Activated CD8-positive, alpha-beta T cell treated with anti-CD3 and anti-CD28 coated beads for 36 hours (primary cell): ENCODE measurements at regions not wholly inside any gene's neighbourhood (a gene's known extent, or its start where the extent isn't known, plus 50 kb on each side); places are given as distances from the start of the nearest gene placed in this dataset.

Experiments used
- ATAC-seq: fragments of 200-7000 bp; cut with Tn5 transposase; one replicate; pipeline ENCODE4 v1.10.0; 2021; ENCODE audit warnings: mild to moderate bottlenecking, moderate library complexity
- CTCF ChIA-PET: fragments of 350-600 bp; sonication (Branson Sonifier 250); formaldehyde crosslinking; loops from one replicate; lab custom pipeline; 2021; ENCODE audit warnings: antibody characterized with exemption; lab: Charles Lee
- POLR2A ChIA-PET: fragments of 350-600 bp; sonication (Branson Sonifier 250); formaldehyde crosslinking; loops from one replicate; lab custom pipeline; 2021; ENCODE audit warnings: antibody characterized with exemption; lab: Charles Lee
- DNase-seq: peaks from one replicate; pipeline ENCODE4 v3.0.0-alpha.2; 2020
- H3K27ac Mint-ChIP-seq: one replicate; pipeline ENCODE4 v1.8.0; 2021; ENCODE audit warnings: mild to moderate bottlenecking, mixed read lengths
- H3K27me3 Mint-ChIP-seq: one replicate; pipeline ENCODE4 v1.8.0; 2021; ENCODE audit warnings: mixed read lengths
- H3K36me3 Mint-ChIP-seq: one replicate; pipeline ENCODE4 v1.8.0; 2021; ENCODE audit warnings: low read depth, mixed read lengths
- H3K4me1 Mint-ChIP-seq: one replicate; pipeline ENCODE4 v1.8.0; 2021; ENCODE audit warnings: low read depth, mixed read lengths
- H3K4me3 Mint-ChIP-seq: one replicate; pipeline ENCODE4 v1.8.0; 2021; ENCODE audit warnings: mild to moderate bottlenecking, moderate library complexity, mixed read lengths
- H3K9me3 Mint-ChIP-seq: one replicate; pipeline ENCODE4 v1.8.0; 2021; ENCODE audit warnings: mixed read lengths
- CTCF ChIP-seq: fragments of 200-600 bp; IDR thresholded peaks from one replicate; pipeline ENCODE4 v1.8.0; 2022; ENCODE audit warnings: antibody characterized with exemption, mild to moderate bottlenecking
- intact Hi-C: fragments of 100-400 bp; cut with micrococcal nuclease; formaldehyde crosslinking; loops from one replicate; pipeline ENCODE4 v1.10.0; 2022

GRCh38 chr2:30362468-30363081 lies 84.5 kb upstream of the LCLAT1 start:
- CTCF ChIA-PET: interaction anchor here (0.9 to 2.1 kb wide), 7 partner anchors 13 to 198 kb away, joined by 3 to 8 read pairs (median 4); no protein-coding TSS in a partner anchor
- intact Hi-C loops: no loop called here
- POLR2A ChIA-PET: interaction anchor here (0.6 to 1.8 kb wide), 6 partner anchors 17 to 130 kb away, joined by 3 to 5 read pairs (median 3); no protein-coding TSS in a partner anchor
- H3K27ac Mint-ChIP-seq: peak overlapping the region; percentile 6
- no peaks in the 10 kb centered on the region for H3K27me3 Mint-ChIP-seq
- no peak for TF ChIP-seq CTCF
- no peaks in the 10 kb centered on the region for H3K36me3 Mint-ChIP-seq
- DNase-seq (no peak), ATAC-seq (no peak)
- no peaks in the 10 kb centered on the region for H3K9me3 Mint-ChIP-seq
- peaks cover 52% of the 10 kb centered on the region for H3K4me1 Mint-ChIP-seq
- H3K4me3 Mint-ChIP-seq: no peak overlapping the region

- Mint-ChIP-seq H3K36me3 (no peaks in the 10 kb centered on the region), H3K4me1 (peaks cover 52% of the 10 kb centered on the region), H3K27ac (no peak overlapping the region), H3K4me3 (no peak overlapping the region), H3K9me3 (no peaks in the 10 kb centered on the region), H3K27me3 (no peaks in the 10 kb centered on the region)
- POLR2A ChIA-PET: no interaction called here
- CTCF ChIA-PET: interaction anchor here (1.5 kb wide), 1 partner anchor 154 kb away, joined by 8 read pairs; no protein-coding TSS in a partner anchor
- DNase-seq: no peak
- intact Hi-C loops: no loop called here
- TF ChIP-seq CTCF: no peak
- ATAC-seq: no peak
Observed at GRCh38 chr2:30363406-30363805, 83.6 kb upstream of the LCLAT1 start.

DNA sequence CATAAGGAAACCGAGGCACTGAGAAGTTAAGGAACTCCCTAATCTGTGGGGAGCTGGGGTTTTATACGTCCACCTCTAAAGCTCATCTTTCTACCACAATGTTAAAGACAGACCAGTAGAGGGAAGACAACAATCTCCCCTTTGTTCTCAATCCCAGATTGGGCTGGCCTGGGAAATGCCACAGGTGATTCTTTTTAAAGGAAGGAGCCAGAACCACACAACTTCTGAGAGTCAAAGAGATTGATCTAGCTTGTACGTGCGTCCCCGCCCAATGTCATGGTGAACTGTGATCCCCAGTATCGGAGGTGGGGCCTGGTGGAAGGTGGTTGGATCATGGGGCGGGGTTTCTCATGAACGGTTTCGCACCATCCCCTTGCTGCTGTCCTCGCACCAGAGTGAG lies 81.8 kb upstream of the LCLAT1 start:
- DNase-seq (no peak), ATAC-seq (no peak)
- no peak overlapping the region for H3K27ac Mint-ChIP-seq
- ChIA-PET POLR2A (no interaction called here), CTCF (interaction anchor here (1.1 to 1.9 kb wide), 2 partner anchors 10 to 14 kb away, joined by 4 read pairs; no protein-coding TSS in a partner anchor)
- no peaks in the 10 kb centered on the region for H3K9me3 Mint-ChIP-seq
- intact Hi-C loops: loop anchor here (5.0 kb wide), 1 partner anchor 47 kb away; no protein-coding TSS in a partner anchor
- no peak overlapping the region for H3K4me3 Mint-ChIP-seq
- peaks cover 48% of the 10 kb centered on the region for H3K4me1 Mint-ChIP-seq
- H3K27me3 Mint-ChIP-seq: no peaks in the 10 kb centered on the region
- no peaks in the 10 kb centered on the region for H3K36me3 Mint-ChIP-seq
- TF ChIP-seq CTCF: no peak

GRCh38 chr2:30366199-30366691 lies 80.8 kb upstream of the LCLAT1 start:
- Mint-ChIP-seq H3K27ac (peak overlapping the region; percentile 78), H3K36me3 (no peaks in the 10 kb centered on the region), H3K4me1 (peaks cover 44% of the 10 kb centered on the region), H3K27me3 (no peaks in the 10 kb centered on the region), H3K4me3 (no peak overlapping the region), H3K9me3 (peaks cover 1% of the 10 kb centered on the region)
- TF ChIP-seq CTCF: no peak
- ChIA-PET CTCF (interaction anchor here (1.9 kb wide), 1 partner anchor 9 kb away, joined by 4 read pairs; no protein-coding TSS in a partner anchor), POLR2A (interaction anchor here (0.9 to 1.0 kb wide), 2 partner anchors 127 to 131 kb away, joined by 3 read pairs; no protein-coding TSS in a partner anchor)
- intact Hi-C loops: loop anchor here (5.0 kb wide), 1 partner anchor 46 kb away; no protein-coding TSS in a partner anchor
- ATAC-seq (peak; percentile 91), DNase-seq (peak; percentile 76)
